Endothelial cell of umbilical vein (primary cell): ENCODE measurements at regions not wholly inside any gene's neighbourhood (a gene's known extent, or its start where the extent isn't known, plus 50 kb on each side); places are given as distances from the start of the nearest gene placed in this dataset.

Experiments used
- BruUV-seq: library from RNA; stranded (reverse); fragments of 400-500 nt; replicated peaks from 2 replicates; lab custom pipeline; 2021; lab: Mats Ljungman, UMichigan
- CTCF ChIA-PET: fragments of 300-600, 350-600 bp; sonication (Branson Sonifier 250); formaldehyde crosslinking; loops from one replicate; lab custom pipeline; 2021; ENCODE audit warnings: antibody characterized with exemption, inconsistent platforms; lab: Charles Lee
- POLR2A ChIA-PET: fragments of 300-600, 350-600 bp; sonication (Branson Sonifier 250); formaldehyde crosslinking; loops from one replicate; lab custom pipeline; 2021; ENCODE audit warnings: antibody characterized with exemption, inconsistent platforms; lab: Charles Lee
- DNase-seq: peaks from one replicate; pipeline ENCODE4 v3.0.0-alpha.2; 2011; ENCODE audit warnings: low read depth, low spot score
- FAIRE-seq: peaks from 2 replicates; lab custom pipeline; 2011; peaks lifted over from hg19 to GRCh38; lab: Jason Lieb, UNC
- H2AFZ ChIP-seq: 2 replicates; pipeline ENCODE4 v1.6.0; 2012; ENCODE audit warnings: low read depth, low read length, control low read depth, inconsistent platforms
- H3K27ac ChIP-seq: 2 replicates; pipeline ENCODE4 v1.5.1; 2011; ENCODE audit warnings: low read depth, mild to moderate bottlenecking, control low read depth, low read length, moderate library complexity; ENCODE audit not compliant: insufficient read depth
- H3K27me3 ChIP-seq, 2 experiments: 2 replicates each; pipeline versions ENCODE4 v1.6.0 to v1.6.1; 2011; ENCODE audit warnings: low read length in 2 of 2, mixed read lengths in 1 of 2; ENCODE audit not compliant: control insufficient read depth in 2 of 2, insufficient read depth in 2 of 2
- H3K36me3 ChIP-seq, 2 experiments: 2 replicates in 1 of 2; 3 replicates in 1 of 2; pipeline ENCODE4 v1.5.1; 2011; ENCODE audit warnings: low read length in 2 of 2, mild to moderate bottlenecking in 1 of 2, moderate library complexity in 1 of 2; ENCODE audit not compliant: control insufficient read depth in 2 of 2, insufficient read depth in 2 of 2; ENCODE audit errors: extremely low read depth in 1 of 2
- H3K4me1 ChIP-seq: 3 replicates; pipeline ENCODE4 v1.5.1; 2011; ENCODE audit warnings: mild to moderate bottlenecking, low read length; ENCODE audit not compliant: control insufficient read depth, insufficient read depth; ENCODE audit errors: extremely low read depth
- H3K4me2 ChIP-seq: 2 replicates; pipeline ENCODE4 v1.6.1; 2011; ENCODE audit warnings: low read length, control low read depth, mixed read lengths; ENCODE audit not compliant: insufficient read depth
- H3K4me3 ChIP-seq, 3 experiments: fragments of 200-600 bp in 1 of 3; sonication (generic), shearing (Covaris generic) in 1 of 3; replicated peaks in 1 of 3; 2 replicates each; pipeline ENCODE4 v1.5.1; 2011 to 2016; ENCODE audit warnings: control low read depth in 3 of 3, low read length in 3 of 3, mild to moderate bottlenecking in 2 of 3, inconsistent platforms in 1 of 3, low read depth in 1 of 3, moderate library complexity in 1 of 3; ENCODE audit not compliant: insufficient read depth in 1 of 3
- H3K79me2 ChIP-seq: 2 replicates; pipeline ENCODE4 v1.6.0; 2012; ENCODE audit warnings: low read length, inconsistent platforms; ENCODE audit not compliant: control insufficient read depth, insufficient read depth
- H3K9ac ChIP-seq: replicated peaks from 2 replicates; pipeline ENCODE3; 2011; ENCODE audit warnings: low read length, control low read depth; ENCODE audit not compliant: insufficient read depth; ENCODE audit errors: extremely low read depth
- H3K9me1 ChIP-seq: replicated peaks from 3 replicates; pipeline ENCODE4 v1.6.0; 2011; ENCODE audit warnings: mild to moderate bottlenecking, low read length; ENCODE audit not compliant: control insufficient read depth, insufficient read depth; ENCODE audit errors: extremely low read depth
- H3K9me3 ChIP-seq: replicated peaks from 2 replicates; pipeline ENCODE4 v1.5.1; 2012; ENCODE audit warnings: low read length, inconsistent platforms; ENCODE audit not compliant: control insufficient read depth, insufficient read depth
- H4K20me1 ChIP-seq: replicated peaks from 2 replicates; pipeline ENCODE3; 2011; ENCODE audit warnings: mild to moderate bottlenecking, low read length; ENCODE audit not compliant: control insufficient read depth, insufficient read depth; ENCODE audit errors: extremely low read depth
- FOS ChIP-seq: IDR thresholded peaks from 2 replicates; pipeline ENCODE4 v1.6.1; 2011; ENCODE audit warnings: mild to moderate bottlenecking, low read length, moderate library complexity, borderline replicate concordance; ENCODE audit not compliant: insufficient read depth
- GATA2 ChIP-seq: IDR thresholded peaks from 2 replicates; pipeline ENCODE4 v1.7.0; 2011; ENCODE audit warnings: low read depth, mild to moderate bottlenecking, moderate library complexity, mixed read lengths, low read length; ENCODE audit not compliant: insufficient read length, insufficient read depth
- JUN ChIP-seq: IDR thresholded peaks from 2 replicates; pipeline ENCODE4 v1.6.1; 2011; ENCODE audit warnings: borderline replicate concordance, low read depth; ENCODE audit not compliant: insufficient read length, insufficient read depth
- MYC ChIP-seq: IDR thresholded peaks from one replicate; pipeline ENCODE4 v1.6.1; 2011; ENCODE audit warnings: mild to moderate bottlenecking, low read depth, low read length
- POLR2A ChIP-seq: IDR thresholded peaks from 2 replicates; pipeline ENCODE4 v1.6.1; 2012; ENCODE audit warnings: low read depth, mild to moderate bottlenecking, control low read depth, low read length
- POLR2AphosphoS5 ChIP-seq: IDR thresholded peaks from 2 replicates; pipeline ENCODE4 v1.6.1; 2012; ENCODE audit warnings: low read depth, mild to moderate bottlenecking, control low read depth, low read length, moderate library complexity; ENCODE audit not compliant: insufficient read depth
- dilution Hi-C: fragments of 300-500 bp; cut with MboI; formaldehyde crosslinking; loops from one replicate; pipeline ENCODE4 v1.15.0; 2019; ENCODE audit warnings: low sequenced_read_pairs; ENCODE audit not compliant: extremely low pct_ligation_motif_present
- intact Hi-C: fragments of 100-400 bp; cut with micrococcal nuclease; formaldehyde crosslinking; loops from one replicate; pipeline ENCODE4 v1.10.0; 2022
- TF ChIP-seq, protein P1 (sequence below): IDR thresholded peaks from 2 replicates; pipeline ENCODE4 v1.6.1; 2011; ENCODE audit not compliant: insufficient read depth, insufficient read length
- TF ChIP-seq, protein P2 (sequence below), 2 donors: IDR thresholded peaks; 1 replicate in 1 of 2; 2 replicates in 1 of 2; pipeline ENCODE4 v1.5.1; 2011; ENCODE audit warnings: low read length in 2 of 2, mild to moderate bottlenecking in 2 of 2, moderate library complexity in 2 of 2, control low read depth in 1 of 2, inconsistent platforms in 1 of 2, low read depth in 1 of 2; ENCODE audit not compliant: insufficient read depth in 1 of 2; ENCODE audit errors: extremely low read depth in 1 of 2

DNA sequence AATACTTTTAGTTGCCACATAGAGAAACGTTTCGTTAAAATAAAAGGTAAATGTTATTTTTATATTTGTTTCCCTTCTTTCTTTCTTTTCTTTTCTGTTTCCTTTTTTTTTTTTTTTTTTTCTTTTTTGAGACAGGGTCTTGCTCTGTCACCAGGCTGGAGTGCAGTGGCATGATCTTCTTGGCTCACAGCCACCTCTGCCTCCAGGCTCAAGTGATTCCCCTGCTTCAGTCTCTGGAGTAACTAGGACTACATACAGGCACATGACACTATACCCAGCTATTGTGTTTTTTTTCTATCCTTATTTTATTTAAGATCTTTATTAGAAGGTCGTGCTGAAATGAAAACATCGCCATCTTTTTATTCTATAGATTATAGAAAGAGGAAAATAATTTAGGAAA, 661.8 kb upstream of the MBL2 start:
- no peak for FAIRE-seq
- TF ChIP-seq, protein P1, sequence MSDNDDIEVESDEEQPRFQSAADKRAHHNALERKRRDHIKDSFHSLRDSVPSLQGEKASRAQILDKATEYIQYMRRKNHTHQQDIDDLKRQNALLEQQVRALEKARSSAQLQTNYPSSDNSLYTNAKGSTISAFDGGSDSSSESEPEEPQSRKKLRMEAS, result no peak
- no peak for TF ChIP-seq JUN

DNA sequence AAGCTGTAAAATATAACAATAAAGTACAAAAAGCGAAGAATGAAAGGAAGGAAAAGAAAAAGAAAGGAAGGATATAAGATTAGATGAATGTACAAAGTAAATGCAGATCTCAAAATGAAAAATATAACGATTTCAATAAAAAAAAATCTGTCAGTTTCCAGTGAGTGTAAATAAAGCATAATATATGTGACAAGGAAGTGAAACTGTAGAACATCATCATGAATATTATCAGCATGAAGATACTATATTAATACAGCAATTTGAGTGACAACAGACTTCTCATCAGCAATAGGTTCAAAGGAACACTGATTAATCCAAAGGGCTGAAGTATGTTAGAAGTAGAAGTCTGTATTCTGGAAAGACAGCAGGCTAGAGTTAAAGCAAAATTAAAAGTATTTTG, 659.5 kb upstream of the MBL2 start:
- H3K9ac ChIP-seq, result no peak overlapping the region
- no peak overlapping the region for H3K4me2 ChIP-seq
- intact Hi-C loops, result no loop called here
- H3K4me3 ChIP-seq, result no peak overlapping the region
- no peaks in the 10 kb centered on the region for H3K79me2 ChIP-seq
- FAIRE-seq (peak; percentile 59), DNase-seq (no peak)
- H2AFZ ChIP-seq, result no peak overlapping the region
- no peaks in the 10 kb centered on the region for H3K9me1 ChIP-seq
- no peak overlapping the region for H3K27ac ChIP-seq
- H3K36me3 ChIP-seq, result no peaks in the 10 kb centered on the region
- TF ChIP-seq MYC (no peak), FOS (no peak), POLR2AphosphoS5 (no peak), JUN (no peak), POLR2A (no peak), GATA2 (no peak)
- TF ChIP-seq, protein P2, sequence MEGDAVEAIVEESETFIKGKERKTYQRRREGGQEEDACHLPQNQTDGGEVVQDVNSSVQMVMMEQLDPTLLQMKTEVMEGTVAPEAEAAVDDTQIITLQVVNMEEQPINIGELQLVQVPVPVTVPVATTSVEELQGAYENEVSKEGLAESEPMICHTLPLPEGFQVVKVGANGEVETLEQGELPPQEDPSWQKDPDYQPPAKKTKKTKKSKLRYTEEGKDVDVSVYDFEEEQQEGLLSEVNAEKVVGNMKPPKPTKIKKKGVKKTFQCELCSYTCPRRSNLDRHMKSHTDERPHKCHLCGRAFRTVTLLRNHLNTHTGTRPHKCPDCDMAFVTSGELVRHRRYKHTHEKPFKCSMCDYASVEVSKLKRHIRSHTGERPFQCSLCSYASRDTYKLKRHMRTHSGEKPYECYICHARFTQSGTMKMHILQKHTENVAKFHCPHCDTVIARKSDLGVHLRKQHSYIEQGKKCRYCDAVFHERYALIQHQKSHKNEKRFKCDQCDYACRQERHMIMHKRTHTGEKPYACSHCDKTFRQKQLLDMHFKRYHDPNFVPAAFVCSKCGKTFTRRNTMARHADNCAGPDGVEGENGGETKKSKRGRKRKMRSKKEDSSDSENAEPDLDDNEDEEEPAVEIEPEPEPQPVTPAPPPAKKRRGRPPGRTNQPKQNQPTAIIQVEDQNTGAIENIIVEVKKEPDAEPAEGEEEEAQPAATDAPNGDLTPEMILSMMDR (IDR thresholded peaks at IDR 0.05; ENCODE audit: extremely low read depth in 1 of 2, insufficient read depth in 1 of 2, low read depth in 1 of 2, low read length in 2 of 2), result no peak
- H3K4me1 ChIP-seq, result no peaks in the 10 kb centered on the region
- no TSS peak for BruUV-seq
- H3K27me3 ChIP-seq, result no peaks in the 10 kb centered on the region
- ChIA-PET CTCF (interaction anchor here (0.7 to 1.8 kb wide), 2 partner anchors 9 to 19 kb away, joined by 3 to 6 read pairs; no protein-coding TSS in a partner anchor), POLR2A (no interaction called here)
- H4K20me1 ChIP-seq, result no peaks in the 10 kb centered on the region
- no peaks in the 10 kb centered on the region for H3K9me3 ChIP-seq
- dilution Hi-C loops, result no loop called here

More for the DNA sequence above, 661.8 kb upstream of the MBL2 start:
- no peak overlapping the region for H3K9ac ChIP-seq
- no peak for DNase-seq
- H3K4me2 ChIP-seq, result no peak overlapping the region
- dilution Hi-C loops, result no loop called here
- H3K36me3 ChIP-seq, result no peaks in the 10 kb centered on the region
- no peak overlapping the region for H2AFZ ChIP-seq
- no peaks in the 10 kb centered on the region for H3K27me3 ChIP-seq
- no peaks in the 10 kb centered on the region for H3K79me2 ChIP-seq
- no peaks in the 10 kb centered on the region for H3K4me1 ChIP-seq
- no TSS peak for BruUV-seq
- H4K20me1 ChIP-seq, result no peaks in the 10 kb centered on the region
- intact Hi-C loops, result no loop called here
- no peak overlapping the region for H3K4me3 ChIP-seq
- ChIA-PET CTCF (no interaction called here), POLR2A (no interaction called here)
- H3K27ac ChIP-seq, result no peak overlapping the region
- no peaks in the 10 kb centered on the region for H3K9me3 ChIP-seq
- no peaks in the 10 kb centered on the region for H3K9me1 ChIP-seq
